ENCODE measurements at regions not wholly inside any gene's neighbourhood (a gene's known extent, or its start where the extent isn't known, plus 50 kb on each side); places are given as distances from the start of the nearest gene placed in this dataset.

GRCh38 chr1:55505326-55505725, 290.2 kb upstream of the USP24 start:
- Histone ChIP-seq H4K20me1 (ENCODE audit: control insufficient read depth, extremely low read depth, insufficient read depth, low read length) (no peaks in the 10 kb centered on the region), H2AFZ (ENCODE audit: low read length) (no peak overlapping the region), H3K9ac (ENCODE audit: insufficient read depth, low read length) (no peak overlapping the region), H3K4me2 (ENCODE audit: extremely low read depth, insufficient read depth, low read length) (no peak overlapping the region), H3K36me3 (ENCODE audit: control insufficient read depth, insufficient read depth, low read length) (no peaks in the 10 kb centered on the region), H3K9me3 (ENCODE audit: control insufficient read depth, insufficient read depth, low read depth, low read length) (no peaks in the 10 kb centered on the region), H3K27me3 (ENCODE audit: control insufficient read depth, insufficient read depth, low read length) (no peaks in the 10 kb centered on the region), H3K27ac (ENCODE audit: insufficient read depth, low read length) (no peak overlapping the region), H3K4me1 (ENCODE audit: control insufficient read depth, extremely low read depth, insufficient read depth, low read length) (peaks cover 31% of the 10 kb centered on the region), H3K79me2 (ENCODE audit: control insufficient read depth, insufficient read depth, low read length) (no peaks in the 10 kb centered on the region), H3K4me3 (replicated peaks in 1 of 4; ENCODE audit: control extremely low read depth in 1 of 4, insufficient read depth in 1 of 4, low read depth in 3 of 4, low read length in 4 of 4) (no peak overlapping the region)
- DNase-seq (ENCODE audit: low read depth in 2 of 2) = no peak
- no peak for TF ChIP-seq EZH2 (IDR thresholded peaks at IDR 0.05; ENCODE audit: low read length, missing control alignments)
- TF ChIP-seq, protein P1, sequence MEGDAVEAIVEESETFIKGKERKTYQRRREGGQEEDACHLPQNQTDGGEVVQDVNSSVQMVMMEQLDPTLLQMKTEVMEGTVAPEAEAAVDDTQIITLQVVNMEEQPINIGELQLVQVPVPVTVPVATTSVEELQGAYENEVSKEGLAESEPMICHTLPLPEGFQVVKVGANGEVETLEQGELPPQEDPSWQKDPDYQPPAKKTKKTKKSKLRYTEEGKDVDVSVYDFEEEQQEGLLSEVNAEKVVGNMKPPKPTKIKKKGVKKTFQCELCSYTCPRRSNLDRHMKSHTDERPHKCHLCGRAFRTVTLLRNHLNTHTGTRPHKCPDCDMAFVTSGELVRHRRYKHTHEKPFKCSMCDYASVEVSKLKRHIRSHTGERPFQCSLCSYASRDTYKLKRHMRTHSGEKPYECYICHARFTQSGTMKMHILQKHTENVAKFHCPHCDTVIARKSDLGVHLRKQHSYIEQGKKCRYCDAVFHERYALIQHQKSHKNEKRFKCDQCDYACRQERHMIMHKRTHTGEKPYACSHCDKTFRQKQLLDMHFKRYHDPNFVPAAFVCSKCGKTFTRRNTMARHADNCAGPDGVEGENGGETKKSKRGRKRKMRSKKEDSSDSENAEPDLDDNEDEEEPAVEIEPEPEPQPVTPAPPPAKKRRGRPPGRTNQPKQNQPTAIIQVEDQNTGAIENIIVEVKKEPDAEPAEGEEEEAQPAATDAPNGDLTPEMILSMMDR (conservative IDR thresholded peaks at IDR 0.05 in 1 of 2, IDR thresholded peaks at IDR 0.05 in 1 of 2; ENCODE audit: low read depth in 1 of 2, low read length in 2 of 2) = no peak

DNA sequence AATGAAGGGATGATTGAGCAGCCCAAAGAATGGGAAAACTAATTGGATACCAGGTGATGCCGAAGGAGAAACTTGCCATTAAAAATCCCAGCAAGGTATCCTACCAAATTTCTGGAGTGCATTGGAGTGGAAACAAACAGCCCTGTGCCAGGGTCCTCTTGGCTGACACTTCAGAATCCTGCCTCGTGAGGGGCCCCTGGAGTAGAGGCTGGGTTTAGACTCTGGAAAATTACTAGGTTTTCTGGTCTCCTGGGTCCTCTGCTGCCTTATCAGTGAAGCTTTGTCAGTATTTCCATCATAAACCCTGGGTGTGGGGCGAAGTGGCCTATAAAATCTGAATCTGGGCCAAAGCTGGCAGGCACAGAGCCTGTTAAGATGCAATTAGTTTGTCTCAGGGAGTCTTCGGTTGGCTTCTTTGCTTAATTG, 289.2 kb upstream of the USP24 start:
- Histone ChIP-seq H2AFZ (ENCODE audit: low read length) (no peak overlapping the region), H3K4me1 (ENCODE audit: control insufficient read depth, extremely low read depth, insufficient read depth, low read length) (peaks cover 31% of the 10 kb centered on the region), H3K27me3 (ENCODE audit: control insufficient read depth, insufficient read depth, low read length) (no peaks in the 10 kb centered on the region), H4K20me1 (ENCODE audit: control insufficient read depth, extremely low read depth, insufficient read depth, low read length) (no peaks in the 10 kb centered on the region), H3K4me3 (replicated peaks in 1 of 4; ENCODE audit: control extremely low read depth in 1 of 4, insufficient read depth in 1 of 4, low read depth in 3 of 4, low read length in 4 of 4) (no peak overlapping the region), H3K9me3 (ENCODE audit: control insufficient read depth, insufficient read depth, low read depth, low read length) (no peaks in the 10 kb centered on the region), H3K4me2 (ENCODE audit: extremely low read depth, insufficient read depth, low read length) (peak overlapping the region; percentile 83), H3K36me3 (ENCODE audit: control insufficient read depth, insufficient read depth, low read length) (no peaks in the 10 kb centered on the region), H3K79me2 (ENCODE audit: control insufficient read depth, insufficient read depth, low read length) (no peaks in the 10 kb centered on the region), H3K27ac (ENCODE audit: insufficient read depth, low read length) (peak overlapping the region; percentile 39), H3K9ac (ENCODE audit: insufficient read depth, low read length) (no peak overlapping the region)
- TF ChIP-seq, protein P1 (conservative IDR thresholded peaks at IDR 0.05 in 1 of 2, IDR thresholded peaks at IDR 0.05 in 1 of 2; ENCODE audit: low read depth in 1 of 2, low read length in 2 of 2) = no peak
- no peak for TF ChIP-seq EZH2 (IDR thresholded peaks at IDR 0.05; ENCODE audit: low read length, missing control alignments)
- DNase-seq (ENCODE audit: low read depth in 2 of 2) = peak; percentile 4 to 9

DNA sequence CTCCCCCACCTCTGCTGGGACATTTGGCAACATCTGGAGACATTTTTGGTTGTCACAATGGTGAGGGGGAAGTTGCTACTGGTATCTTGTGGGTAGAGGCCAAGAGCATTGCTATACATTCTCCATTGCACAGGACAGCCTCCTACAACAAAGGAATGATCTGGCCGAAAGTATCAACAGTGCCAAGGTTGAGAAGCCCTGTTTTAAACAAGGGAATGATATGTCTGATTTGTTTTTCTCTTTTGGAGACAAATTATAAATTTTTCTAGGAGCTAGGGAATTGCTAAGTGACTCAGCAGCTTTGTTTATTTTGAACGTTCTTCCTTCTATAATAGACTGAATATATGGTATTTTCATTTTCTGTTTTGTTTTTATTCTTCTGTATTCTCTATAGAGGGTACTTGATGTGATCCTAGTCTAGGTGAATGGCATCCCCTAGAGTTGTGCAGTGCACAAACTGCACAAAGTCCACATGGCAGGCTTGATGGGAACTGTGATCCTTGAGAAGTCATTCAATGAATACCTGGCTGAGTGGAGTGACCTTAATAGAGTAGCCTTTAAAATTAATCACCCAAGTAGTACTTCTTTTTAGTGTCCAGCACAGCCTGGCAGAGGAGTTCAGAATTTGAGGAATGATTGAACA, 288.6 kb upstream of the USP24 start:
- TF ChIP-seq EZH2 (IDR thresholded peaks at IDR 0.05; ENCODE audit: low read length, missing control alignments) = no peak
- TF ChIP-seq, protein P1 (conservative IDR thresholded peaks at IDR 0.05 in 1 of 2, IDR thresholded peaks at IDR 0.05 in 1 of 2; ENCODE audit: low read depth in 1 of 2, low read length in 2 of 2) = peak in 1 of 2 donors; percentile 9
- peak overlapping the region; percentile 54 for H3K27ac ChIP-seq (ENCODE audit: insufficient read depth, low read length)
- peak overlapping the region; percentile 83 for H3K4me2 ChIP-seq (ENCODE audit: extremely low read depth, insufficient read depth, low read length)

More for the DNA sequence above, 288.6 kb upstream of the USP24 start:
- H4K20me1 ChIP-seq (ENCODE audit: control insufficient read depth, extremely low read depth, insufficient read depth, low read length) = no peaks in the 10 kb centered on the region
- H3K27me3 ChIP-seq (ENCODE audit: control insufficient read depth, insufficient read depth, low read length) = no peaks in the 10 kb centered on the region
- no peaks in the 10 kb centered on the region for H3K36me3 ChIP-seq (ENCODE audit: control insufficient read depth, insufficient read depth, low read length)
- no peaks in the 10 kb centered on the region for H3K9me3 ChIP-seq (ENCODE audit: control insufficient read depth, insufficient read depth, low read depth, low read length)
- H3K4me3 ChIP-seq (replicated peaks in 1 of 4; ENCODE audit: control extremely low read depth in 1 of 4, insufficient read depth in 1 of 4, low read depth in 3 of 4, low read length in 4 of 4) = no peak overlapping the region
- no peaks in the 10 kb centered on the region for H3K79me2 ChIP-seq (ENCODE audit: control insufficient read depth, insufficient read depth, low read length)
- DNase-seq (ENCODE audit: low read depth in 2 of 2) = peak; percentile 43 to 85
- H3K9ac ChIP-seq (ENCODE audit: insufficient read depth, low read length) = no peak overlapping the region
- H3K4me1 ChIP-seq (ENCODE audit: control insufficient read depth, extremely low read depth, insufficient read depth, low read length) = peaks cover 31% of the 10 kb centered on the region
- H2AFZ ChIP-seq (ENCODE audit: low read length) = no peak overlapping the region
